ENCODE measurements at regions not wholly inside any gene's neighbourhood (a gene's known extent, or its start where the extent isn't known, plus 50 kb on each side); places are given as distances from the start of the nearest gene placed in this dataset.
A peak's percentile ranks its signal among the peaks of the same experiment; 100 is the strongest.

- TF ChIP-seq POLR2A (IDR thresholded peaks at IDR 0.05): no peak
- no peak for TF ChIP-seq CTCF (IDR thresholded peaks at IDR 0.05)
- Histone ChIP-seq H3K4me1 (peaks cover 42 to 49% of the 10 kb centered on the region in 2 donors), H3K27ac (peak overlapping the region; percentile 69 to 95 (median 79)), H3K9me3 (no peaks in the 10 kb centered on the region), H3K4me3 (replicated peaks in 1 of 3) (no peak overlapping the region), H3K36me3 (no peaks in the 10 kb centered on the region), H3K27me3 (no peaks in the 10 kb centered on the region)
- peak; percentile 14 to 18 for DNase-seq
- intact Hi-C loops (cut with DNase I): no loop called here
- 79 to 82% methylated on average over 5 to 8 of the region's 8 CpGs for WGBS, 2 donors
Observed at GRCh38 chr2:41966920-41967319, 80.9 kb upstream of the PKDCC start.

GRCh38 chr2:41967476-41968181 lies 80.2 kb upstream of the PKDCC start:
- Histone ChIP-seq H3K4me3 (replicated peaks in 1 of 3) (no peak overlapping the region), H3K4me1 (peaks cover 46 to 53% of the 10 kb centered on the region in 2 donors)
- TF ChIP-seq CTCF (IDR thresholded peaks at IDR 0.05) (no peak), POLR2A (IDR thresholded peaks at IDR 0.05) (no peak)

GRCh38 chr2:41968182-41968578 lies 79.6 kb upstream of the PKDCC start:
- Histone ChIP-seq H3K9me3 (no peaks in the 10 kb centered on the region), H3K27me3 (no peaks in the 10 kb centered on the region), H3K36me3 (no peaks in the 10 kb centered on the region), H3K27ac (no peak overlapping the region), H3K4me3 (replicated peaks in 1 of 3) (no peak overlapping the region), H3K4me1 (peaks cover 50 to 54% of the 10 kb centered on the region in 2 donors)
- 79 to 81% methylated on average over 2 of the region's 2 CpGs for WGBS, 2 donors
- intact Hi-C loops (cut with DNase I): no loop called here
- DNase-seq: no peak
- TF ChIP-seq CTCF (IDR thresholded peaks at IDR 0.05): no peak
- no peak for TF ChIP-seq POLR2A (IDR thresholded peaks at IDR 0.05)

More at GRCh38 chr2:41967476-41968181, 80.2 kb upstream of the PKDCC start:
- intact Hi-C loops (cut with DNase I): no loop called here
- no peaks in the 10 kb centered on the region for H3K27me3 ChIP-seq
- H3K36me3 ChIP-seq: no peaks in the 10 kb centered on the region
- peak in 1 of 2 donors; percentile 19 for DNase-seq
- H3K9me3 ChIP-seq: no peaks in the 10 kb centered on the region
- peak overlapping the region; percentile 47 to 95 (median 69) for H3K27ac ChIP-seq
- WGBS, 2 donors: 72 to 73% methylated on average over 13 of the region's 13 CpGs

- peaks cover 24 to 25% of the 10 kb centered on the region in 2 donors for H3K4me1 ChIP-seq
Observed at GRCh38 chr2:41970988-41971660, 76.7 kb upstream of the PKDCC start.

More at GRCh38 chr2:41970988-41971660, 76.7 kb upstream of the PKDCC start:
- Histone ChIP-seq H3K27me3 (no peaks in the 10 kb centered on the region), H3K4me3 (replicated peaks in 1 of 3) (no peak overlapping the region), H3K27ac (no peak overlapping the region), H3K36me3 (no peaks in the 10 kb centered on the region), H3K9me3 (no peaks in the 10 kb centered on the region)
- intact Hi-C loops (cut with DNase I): no loop called here
- DNase-seq: no peak
- TF ChIP-seq CTCF (IDR thresholded peaks at IDR 0.05) (no peak), POLR2A (IDR thresholded peaks at IDR 0.05) (no peak)
- WGBS, 2 donors: 84 to 85% methylated on average over 8 of the region's 8 CpGs

Data from thyroid gland (tissue), 4 donors.